Tibial nerve (tissue), 4 donors: ENCODE measurements at regions not wholly inside any gene's neighbourhood (a gene's known extent, or its start where the extent isn't known, plus 50 kb on each side); places are given as distances from the start of the nearest gene placed in this dataset.

ENCODE experiments used
- EP300 ChIP-seq, 2 donors: sonication (generic); formaldehyde crosslinking; IDR thresholded peaks; one replicate each; pipeline ENCODE4 v1.6.1; 2017; ENCODE audit warnings: antibody characterized with exemption in 2 of 2, mild to moderate bottlenecking in 1 of 2
- POLR2A ChIP-seq, 2 donors: fragments of 450-650 bp; IDR thresholded peaks; one replicate each; pipeline ENCODE4 v1.6.1; 2017; ENCODE audit warnings: antibody characterized with exemption in 2 of 2, mild to moderate bottlenecking in 2 of 2, moderate library complexity in 2 of 2
- TF ChIP-seq, protein P1 (sequence below), 5 experiments: fragments of 200-600 bp in 3 of 5; fragments of 450-650 bp in 2 of 5; sonication (generic) in 3 of 5; IDR thresholded peaks; one replicate each; pipeline ENCODE4 v1.5.1; 2016 to 2019; ENCODE audit warnings: antibody characterized with exemption in 5 of 5, mild to moderate bottlenecking in 3 of 5, moderate library complexity in 2 of 5

- TF ChIP-seq, protein P1, sequence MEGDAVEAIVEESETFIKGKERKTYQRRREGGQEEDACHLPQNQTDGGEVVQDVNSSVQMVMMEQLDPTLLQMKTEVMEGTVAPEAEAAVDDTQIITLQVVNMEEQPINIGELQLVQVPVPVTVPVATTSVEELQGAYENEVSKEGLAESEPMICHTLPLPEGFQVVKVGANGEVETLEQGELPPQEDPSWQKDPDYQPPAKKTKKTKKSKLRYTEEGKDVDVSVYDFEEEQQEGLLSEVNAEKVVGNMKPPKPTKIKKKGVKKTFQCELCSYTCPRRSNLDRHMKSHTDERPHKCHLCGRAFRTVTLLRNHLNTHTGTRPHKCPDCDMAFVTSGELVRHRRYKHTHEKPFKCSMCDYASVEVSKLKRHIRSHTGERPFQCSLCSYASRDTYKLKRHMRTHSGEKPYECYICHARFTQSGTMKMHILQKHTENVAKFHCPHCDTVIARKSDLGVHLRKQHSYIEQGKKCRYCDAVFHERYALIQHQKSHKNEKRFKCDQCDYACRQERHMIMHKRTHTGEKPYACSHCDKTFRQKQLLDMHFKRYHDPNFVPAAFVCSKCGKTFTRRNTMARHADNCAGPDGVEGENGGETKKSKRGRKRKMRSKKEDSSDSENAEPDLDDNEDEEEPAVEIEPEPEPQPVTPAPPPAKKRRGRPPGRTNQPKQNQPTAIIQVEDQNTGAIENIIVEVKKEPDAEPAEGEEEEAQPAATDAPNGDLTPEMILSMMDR (IDR thresholded peaks at IDR 0.05): no peak
- no peak for TF ChIP-seq EP300 (IDR thresholded peaks at IDR 0.05)
- no peak for TF ChIP-seq POLR2A (IDR thresholded peaks at IDR 0.05)
Measured at GRCh38 chr15:89419370-89419984, 76.9 kb downstream of the RHCG start.
